ENCODE measurements at regions not wholly inside any gene's neighbourhood (a gene's known extent, or its start where the extent isn't known, plus 50 kb on each side); places are given as distances from the start of the nearest gene placed in this dataset.

DNA sequence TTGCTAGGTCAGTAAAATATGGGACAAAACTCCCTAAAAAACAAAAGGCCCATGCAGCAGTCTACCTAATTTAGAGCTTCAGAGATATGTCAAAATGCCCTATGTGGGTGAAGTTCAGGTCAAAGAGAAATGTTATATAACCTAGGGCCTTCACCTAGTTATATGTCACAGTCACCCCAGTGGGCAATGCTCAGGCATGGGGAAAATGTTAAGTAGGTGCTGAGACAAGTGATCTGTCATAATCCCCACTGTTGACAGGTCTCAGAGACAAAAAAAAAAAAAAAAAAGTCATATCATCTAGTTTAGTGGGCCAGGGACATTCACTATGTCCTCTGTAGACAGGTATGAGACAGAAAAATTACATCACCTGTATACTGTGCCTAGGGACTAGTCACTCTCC is 128.6 kb upstream of the ZNF91 start:
- no peak overlapping the region for H3K56ac ChIP-seq (ENCODE audit: insufficient read length, low read depth, low read length)
- H2BK120ac ChIP-seq (ENCODE audit: low read depth, low read length, poor library complexity, severe bottlenecking) = no peak overlapping the region
- Mint-ChIP-seq H3K9me3 (peaks cover 88 to 93% of the 10 kb centered on the region in 2 experiments), H3K4me3 (no peak overlapping the region), H3K36me3 (ENCODE audit: insufficient read depth in 1 of 3, low read depth in 3 of 3) (peaks cover 0 to 26% (median 5%) of the 10 kb centered on the region in 3 experiments; a peak in 6 of 7 replicates), H3K27ac (no peak overlapping the region), H3K4me1 (no peaks in the 10 kb centered on the region), H3K27me3 (ENCODE audit: low read depth) (peaks cover 3% of the 10 kb centered on the region)
- no peaks in the 10 kb centered on the region for H3K27me3 ChIP-seq (ENCODE audit: insufficient read depth, low read length)
- H4K5ac ChIP-seq (ENCODE audit: insufficient read length, low read depth, low read length) = no peak overlapping the region
- no peak overlapping the region for H2BK12ac ChIP-seq (ENCODE audit: insufficient read length, low read depth, low read length)
- TF ChIP-seq, protein P1, sequence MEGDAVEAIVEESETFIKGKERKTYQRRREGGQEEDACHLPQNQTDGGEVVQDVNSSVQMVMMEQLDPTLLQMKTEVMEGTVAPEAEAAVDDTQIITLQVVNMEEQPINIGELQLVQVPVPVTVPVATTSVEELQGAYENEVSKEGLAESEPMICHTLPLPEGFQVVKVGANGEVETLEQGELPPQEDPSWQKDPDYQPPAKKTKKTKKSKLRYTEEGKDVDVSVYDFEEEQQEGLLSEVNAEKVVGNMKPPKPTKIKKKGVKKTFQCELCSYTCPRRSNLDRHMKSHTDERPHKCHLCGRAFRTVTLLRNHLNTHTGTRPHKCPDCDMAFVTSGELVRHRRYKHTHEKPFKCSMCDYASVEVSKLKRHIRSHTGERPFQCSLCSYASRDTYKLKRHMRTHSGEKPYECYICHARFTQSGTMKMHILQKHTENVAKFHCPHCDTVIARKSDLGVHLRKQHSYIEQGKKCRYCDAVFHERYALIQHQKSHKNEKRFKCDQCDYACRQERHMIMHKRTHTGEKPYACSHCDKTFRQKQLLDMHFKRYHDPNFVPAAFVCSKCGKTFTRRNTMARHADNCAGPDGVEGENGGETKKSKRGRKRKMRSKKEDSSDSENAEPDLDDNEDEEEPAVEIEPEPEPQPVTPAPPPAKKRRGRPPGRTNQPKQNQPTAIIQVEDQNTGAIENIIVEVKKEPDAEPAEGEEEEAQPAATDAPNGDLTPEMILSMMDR (conservative IDR thresholded peaks at IDR 0.05) = no peak
- no peak overlapping the region for H3K18ac ChIP-seq (ENCODE audit: insufficient read length, low read depth, low read length)
- H2BK15ac ChIP-seq (ENCODE audit: low read depth, low read length) = no peak overlapping the region
- no peaks in the 10 kb centered on the region for H3K79me1 ChIP-seq (ENCODE audit: insufficient read depth, low read depth, low read length, poor library complexity, severe bottlenecking)
- H2AFZ ChIP-seq (ENCODE audit: low read length) = no peak overlapping the region
- H4K20me1 ChIP-seq (ENCODE audit: control insufficient read depth, insufficient read depth, insufficient read length) = no peaks in the 10 kb centered on the region
- no peak overlapping the region for H2AK5ac ChIP-seq (ENCODE audit: insufficient read length, low read length)
- no peak overlapping the region for H3K4me2 ChIP-seq (ENCODE audit: insufficient read depth, insufficient read length, low read length)
- H3K9me3 ChIP-seq (ENCODE audit: control insufficient read depth, low read depth, low read length) = peaks cover 78% of the 10 kb centered on the region
- no peaks in the 10 kb centered on the region for H3K4me1 ChIP-seq (ENCODE audit: insufficient read depth, low read length)
- H3K23ac ChIP-seq (ENCODE audit: insufficient read length, low read depth, low read length) = no peak overlapping the region
- H2BK20ac ChIP-seq (ENCODE audit: low read depth, low read length, poor library complexity, severe bottlenecking) = no peak overlapping the region
- no peak for DNase-seq
- no peaks in the 10 kb centered on the region for H3K79me2 ChIP-seq (ENCODE audit: insufficient read depth, low read length)
- H4K91ac ChIP-seq (ENCODE audit: insufficient read length, low read depth, low read length) = no peak overlapping the region
- no peak overlapping the region for H3K14ac ChIP-seq (ENCODE audit: insufficient read depth, low read length)
- H4K8ac ChIP-seq (replicated peaks; ENCODE audit: insufficient read length, low read depth, low read length) = no peak overlapping the region
- no peak overlapping the region for H3K9ac ChIP-seq (ENCODE audit: extremely low read depth, insufficient read length, low read length)
- no peak overlapping the region for H3T11ph ChIP-seq (ENCODE audit: low read length)
- H3K27ac ChIP-seq (ENCODE audit: insufficient read length, low read depth, low read length) = no peak overlapping the region
- H3K23me2 ChIP-seq (ENCODE audit: insufficient read length, low read depth, low read length, poor library complexity, severe bottlenecking) = no peaks in the 10 kb centered on the region
- no peak overlapping the region for H3K4ac ChIP-seq (ENCODE audit: low read depth, low read length)
- no peak overlapping the region for H2BK5ac ChIP-seq (ENCODE audit: insufficient read length, low read length)

Measured in H9 (cell line).